ENCODE measurements at regions not wholly inside any gene's neighbourhood (a gene's known extent, or its start where the extent isn't known, plus 50 kb on each side); places are given as distances from the start of the nearest gene placed in this dataset.

DNA sequence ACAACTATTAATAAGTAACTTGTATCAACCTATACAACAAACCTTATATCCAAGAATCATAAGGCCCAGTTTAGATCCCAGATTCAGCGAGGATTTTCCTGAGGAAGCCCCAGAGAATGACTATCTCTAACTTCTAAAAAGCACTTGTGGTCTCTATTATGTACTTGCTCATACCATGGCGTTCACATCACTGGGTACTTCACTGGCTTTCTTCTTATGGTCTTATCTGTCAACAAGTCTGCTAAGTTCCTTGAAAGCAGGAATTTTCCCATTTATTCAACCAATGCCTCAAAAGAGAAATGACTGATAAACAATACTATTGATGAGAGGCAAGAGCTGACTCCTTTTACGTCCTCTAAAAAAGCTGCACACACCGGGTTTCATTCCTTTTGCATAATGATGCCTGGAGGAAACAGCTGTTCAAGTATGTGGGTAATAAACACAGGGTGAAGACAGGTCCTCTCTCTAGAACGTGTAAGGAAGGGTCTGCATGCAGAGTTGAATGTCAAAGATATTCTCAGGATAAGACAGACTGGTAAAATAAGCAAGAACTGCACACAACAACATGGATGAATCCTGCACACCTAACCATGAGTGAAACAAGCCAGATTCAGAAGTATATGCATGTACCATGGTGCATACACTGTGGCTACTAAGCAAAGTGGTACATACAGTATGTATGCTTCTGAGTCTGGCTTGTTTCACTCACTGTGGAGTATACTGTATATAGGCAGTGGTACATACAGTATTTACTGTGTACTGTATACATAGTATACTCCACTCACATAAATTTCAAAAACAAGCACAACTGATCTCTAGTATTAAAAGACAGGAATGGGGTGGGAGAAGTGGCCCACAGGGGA is 408.7 kb downstream of the SHQ1 start:
- DNase-seq (ENCODE audit: low read depth in 2 of 2, low spot score in 1 of 2) = no peak

DNA sequence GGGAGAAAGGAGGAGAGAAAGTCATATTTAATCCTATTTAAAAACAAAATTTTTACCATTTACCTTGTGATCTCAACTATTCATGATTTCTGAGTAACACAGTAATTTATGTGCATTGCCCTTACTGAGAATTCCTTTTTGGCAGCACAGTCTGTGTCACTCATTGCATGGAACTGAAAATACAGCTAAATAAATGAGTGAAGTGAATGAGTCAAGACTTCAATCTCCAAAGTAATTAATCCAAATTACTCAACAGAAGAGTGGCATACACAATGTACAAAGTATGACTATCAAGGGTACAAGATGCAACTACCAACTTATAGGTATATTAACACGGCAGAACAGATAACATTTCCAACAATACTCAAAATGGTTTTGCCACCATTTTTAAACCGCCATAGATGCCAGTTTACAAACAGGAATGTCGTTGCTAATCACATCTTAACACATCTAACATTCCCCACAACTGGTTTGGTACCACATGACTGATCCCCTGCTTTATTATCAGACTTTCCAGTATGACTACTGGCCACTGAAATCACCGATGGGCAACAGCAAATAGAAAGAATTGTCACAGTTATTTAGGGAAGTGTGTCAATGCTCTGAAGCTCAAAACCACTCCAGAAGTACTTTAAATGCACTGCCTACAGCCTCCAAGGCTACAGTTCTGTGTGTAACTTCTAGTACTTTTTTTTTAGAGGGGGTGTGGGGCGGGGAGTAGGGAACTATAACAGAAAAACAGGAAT is 410.4 kb downstream of the SHQ1 start:
- no peak for DNase-seq (ENCODE audit: low read depth in 2 of 2, low spot score in 1 of 2)

DNA sequence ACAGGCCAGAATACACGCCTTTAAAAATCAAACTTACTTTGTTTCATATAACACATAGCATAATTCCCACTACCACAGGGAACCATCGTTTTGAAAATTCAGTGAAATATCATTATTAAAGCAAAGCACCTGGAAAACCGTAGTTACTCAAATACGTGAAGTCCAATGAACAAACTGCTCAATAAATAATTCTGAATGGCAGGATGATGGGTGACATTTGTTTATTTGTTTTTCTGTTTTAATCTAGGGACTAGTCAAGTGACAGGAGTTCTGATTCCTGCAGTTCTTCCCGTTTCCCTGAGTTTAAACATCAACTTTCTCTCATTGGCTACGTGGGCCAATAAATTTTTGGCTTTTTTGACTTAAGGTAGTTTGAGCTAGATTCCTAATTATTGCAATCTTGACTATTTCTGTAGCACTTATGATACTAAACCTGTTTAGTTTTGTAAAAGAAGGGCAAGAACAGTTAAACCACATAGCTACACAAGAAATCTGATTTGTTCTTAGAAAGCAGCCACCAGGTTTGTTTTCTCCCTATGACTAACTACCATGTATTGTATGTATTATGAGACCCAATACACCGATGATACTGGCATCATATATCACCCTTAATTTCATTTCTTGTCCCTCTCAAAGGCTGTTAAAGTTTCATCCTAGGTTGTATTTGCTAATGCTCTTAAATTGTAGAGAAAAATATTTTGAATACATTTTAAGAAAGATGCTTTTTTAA is 411.2 kb downstream of the SHQ1 start:
- no peak for DNase-seq (ENCODE audit: low read depth in 2 of 2, low spot score in 1 of 2)

DNA sequence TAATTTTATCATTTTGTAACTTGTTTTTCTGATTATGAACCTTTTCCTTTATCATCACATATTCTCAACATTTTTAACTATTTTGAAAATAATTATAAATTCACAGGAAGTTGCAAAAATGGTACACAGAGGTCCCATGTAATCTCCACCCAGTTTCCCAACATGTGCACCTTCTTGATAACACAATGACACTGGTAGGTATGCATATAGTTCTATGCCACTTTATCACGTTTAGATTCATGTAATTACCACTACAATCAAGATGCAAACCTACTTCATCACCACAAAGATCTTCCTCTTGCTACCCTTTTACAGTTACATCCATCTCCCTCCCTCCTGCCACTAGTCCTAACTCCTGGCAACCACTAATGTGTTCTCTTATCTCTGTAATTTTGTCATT is 413.9 kb downstream of the SHQ1 start:
- no peak for DNase-seq (ENCODE audit: low read depth in 2 of 2, low spot score in 1 of 2)

DNA sequence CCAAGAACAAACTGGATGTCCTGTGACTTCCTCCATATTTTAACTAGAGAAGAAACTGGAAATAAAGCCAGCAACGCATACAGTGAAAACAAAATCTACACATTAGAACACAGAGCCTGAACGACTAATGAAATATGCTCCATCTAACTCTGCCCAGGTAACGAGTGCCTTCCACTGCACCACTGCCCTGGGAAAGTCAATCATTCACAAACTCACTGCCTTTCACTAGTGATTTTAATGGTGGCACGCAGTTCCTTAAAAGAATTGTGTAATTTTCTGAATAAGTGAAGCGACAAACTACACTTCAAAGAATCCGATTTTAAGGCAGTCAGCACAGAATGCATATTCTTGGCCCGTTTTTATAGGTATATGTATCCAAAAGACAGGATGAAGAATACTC is 416.0 kb downstream of the SHQ1 start:
- DNase-seq (ENCODE audit: low read depth in 2 of 2, low spot score in 1 of 2) = no peak

DNA sequence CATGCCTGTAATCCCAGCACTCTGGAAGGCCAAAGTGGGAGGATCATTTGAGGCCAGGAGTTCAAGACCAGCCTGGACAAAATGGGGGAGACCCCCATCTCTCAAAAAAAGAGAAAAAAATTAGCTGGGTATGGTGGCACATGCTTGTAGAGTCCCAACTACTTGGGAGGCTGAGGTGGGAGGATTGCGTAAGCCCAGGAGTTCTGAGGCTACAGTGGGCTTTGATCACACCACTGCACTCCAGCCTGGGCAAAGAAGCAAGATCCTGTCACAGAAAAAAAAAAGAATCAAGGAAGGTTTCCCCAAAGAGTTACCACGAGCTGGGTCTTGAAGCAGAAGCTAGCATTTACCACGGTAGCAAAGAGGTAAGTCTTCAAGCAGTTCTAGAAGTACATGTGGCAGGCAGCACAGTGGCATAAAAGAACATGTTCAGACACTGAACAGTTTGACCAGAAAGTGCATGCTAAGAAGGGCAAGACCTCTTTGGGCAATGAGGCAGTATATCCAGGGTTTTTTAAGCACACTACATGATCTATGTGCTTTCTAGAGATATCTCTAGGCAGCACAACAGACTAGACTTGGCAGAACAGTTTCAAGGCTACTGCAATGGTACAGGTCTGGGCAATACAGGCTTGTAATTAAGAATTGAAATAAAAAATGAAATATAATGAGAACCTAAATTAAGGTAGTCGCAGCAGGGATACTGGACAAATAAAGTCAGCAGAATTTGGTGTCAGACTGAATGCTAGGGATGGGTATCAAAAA is 418.5 kb downstream of the SHQ1 start:
- no peak for DNase-seq (ENCODE audit: low read depth in 2 of 2, low spot score in 1 of 2)

DNA sequence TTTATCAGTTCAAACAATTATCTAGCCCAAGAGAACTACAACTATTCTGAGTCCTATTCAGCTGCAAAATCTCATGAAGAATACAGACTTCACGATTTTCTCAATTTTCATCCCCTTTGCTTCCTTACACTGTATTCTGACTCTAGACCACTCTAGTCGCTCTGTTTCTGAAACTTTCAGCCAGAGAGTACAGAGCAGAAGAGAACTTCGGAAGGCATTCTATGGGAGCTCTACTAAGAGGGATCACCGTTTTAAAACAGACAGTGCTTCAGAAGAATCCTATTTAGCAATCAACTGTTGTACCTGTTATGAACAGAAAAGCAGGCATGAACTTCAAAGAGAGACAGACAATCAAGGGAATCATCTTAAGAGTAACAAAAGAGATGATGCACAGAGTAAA is 419.4 kb downstream of the SHQ1 start:
- DNase-seq (ENCODE audit: low read depth in 2 of 2, low spot score in 1 of 2) = no peak

DNA sequence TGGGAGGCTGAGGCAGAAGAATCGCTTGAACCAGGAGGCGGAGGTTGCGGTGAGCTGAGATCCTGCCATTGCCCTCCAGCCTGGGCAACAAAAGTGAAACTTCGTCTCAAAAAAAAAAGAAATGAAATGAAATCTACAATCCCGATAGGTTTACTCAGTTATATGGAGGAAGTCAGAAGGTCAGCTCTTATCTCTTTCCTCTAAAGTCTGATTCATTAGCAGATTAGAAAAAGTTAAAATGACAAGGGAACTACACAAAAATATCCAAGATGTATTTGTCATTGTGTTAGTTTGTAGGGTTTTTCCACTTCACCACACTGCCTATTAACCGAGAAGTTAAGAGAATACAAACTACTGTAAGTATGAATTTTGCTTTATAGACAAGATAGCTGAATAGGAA is 420.6 kb downstream of the SHQ1 start:
- no peak for DNase-seq (ENCODE audit: low read depth in 2 of 2, low spot score in 1 of 2)

DNA sequence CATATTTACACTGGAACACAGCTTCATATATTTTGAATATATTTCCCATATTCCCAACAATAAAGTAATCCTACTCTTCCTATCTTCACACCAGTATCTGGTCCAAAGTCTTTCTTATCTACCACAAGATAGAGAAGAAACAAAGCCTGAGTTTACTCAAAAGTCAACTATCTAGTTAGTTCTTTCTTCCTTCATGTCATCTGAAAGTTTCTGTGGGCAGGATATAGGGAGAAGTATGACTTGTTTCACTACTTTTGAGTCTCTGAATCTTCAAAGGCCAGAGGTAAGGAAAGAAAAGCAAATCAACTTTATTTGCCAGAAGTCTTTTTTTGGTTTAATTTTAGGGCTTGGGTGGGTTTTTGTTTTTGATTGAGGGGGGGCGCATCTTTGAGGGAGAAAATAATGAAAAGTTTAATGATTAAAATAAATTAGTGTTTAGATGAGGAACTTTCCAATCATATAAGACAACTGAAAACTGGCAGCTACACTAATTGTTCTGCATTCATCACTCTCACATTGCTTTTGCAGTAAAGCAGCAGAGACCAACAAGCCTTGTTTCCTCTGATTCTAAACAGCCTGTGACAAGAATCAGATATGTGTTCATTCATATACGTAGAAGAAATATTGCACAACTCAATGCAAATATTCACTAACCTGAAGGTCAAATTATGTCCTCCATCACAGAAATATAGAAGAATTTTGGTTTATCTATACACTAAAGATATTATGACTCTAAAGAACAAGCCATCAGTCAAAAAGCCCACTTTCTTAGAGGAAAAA is 421.4 kb downstream of the SHQ1 start:
- DNase-seq (ENCODE audit: low read depth in 2 of 2, low spot score in 1 of 2) = no peak

DNA sequence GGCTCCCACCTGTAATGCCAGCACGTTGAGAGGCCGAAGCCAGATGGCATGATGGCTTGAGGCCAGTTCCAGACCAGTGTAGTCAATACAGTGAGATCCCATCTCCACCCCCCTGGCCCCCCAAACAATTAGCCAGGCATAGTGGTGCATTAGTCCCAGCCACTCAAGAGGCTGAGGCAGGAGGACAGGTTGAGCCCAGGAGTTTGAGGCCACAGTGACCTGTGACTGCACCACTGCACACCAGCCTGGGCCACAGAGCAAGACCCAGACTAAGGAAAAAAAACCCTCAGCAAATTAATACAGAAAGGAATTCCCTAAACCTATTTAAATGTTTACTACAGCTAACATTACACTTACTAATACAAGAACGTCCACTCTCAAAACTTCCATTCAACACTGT is 424.6 kb downstream of the SHQ1 start:
- no peak for DNase-seq (ENCODE audit: low read depth in 2 of 2, low spot score in 1 of 2)

DNA sequence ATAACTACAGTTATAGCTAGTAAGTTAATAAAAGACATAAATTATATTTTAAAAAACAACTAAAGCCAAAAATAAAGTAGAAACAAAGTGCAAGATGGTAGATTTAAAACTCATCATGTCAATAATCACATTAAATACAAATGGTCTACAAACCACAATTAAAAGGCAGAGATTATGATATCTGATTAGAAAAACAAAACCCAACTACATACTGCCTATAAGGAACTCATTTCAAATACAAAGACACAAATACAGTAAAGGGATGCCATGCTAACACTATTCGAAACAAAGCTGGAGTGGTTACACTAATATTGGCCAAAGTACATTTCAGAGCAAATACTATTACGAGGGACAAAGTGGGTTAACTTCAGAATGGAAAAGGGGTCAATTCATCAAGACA is 426.5 kb downstream of the SHQ1 start:
- DNase-seq (ENCODE audit: low read depth in 2 of 2, low spot score in 1 of 2) = no peak

DNA sequence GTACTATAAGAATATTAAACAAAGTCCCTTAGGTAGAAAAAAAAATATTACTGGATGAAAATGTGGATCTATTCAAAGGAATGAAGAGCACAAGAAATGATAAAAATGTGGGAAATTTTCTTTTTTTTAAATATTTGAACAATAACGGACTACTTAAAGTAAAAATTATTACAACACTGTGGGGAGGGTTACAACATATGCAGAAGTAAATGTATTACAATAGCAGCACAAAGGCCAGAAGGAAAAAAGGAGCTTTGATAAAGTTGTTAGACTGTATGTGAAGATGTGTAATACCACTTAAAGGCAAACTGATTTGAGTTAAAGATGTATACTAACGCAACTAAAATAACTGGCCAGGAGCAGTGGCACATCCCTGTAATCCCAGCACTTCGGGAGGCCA is 427.1 kb downstream of the SHQ1 start:
- DNase-seq (ENCODE audit: low read depth in 2 of 2, low spot score in 1 of 2) = no peak

DNA sequence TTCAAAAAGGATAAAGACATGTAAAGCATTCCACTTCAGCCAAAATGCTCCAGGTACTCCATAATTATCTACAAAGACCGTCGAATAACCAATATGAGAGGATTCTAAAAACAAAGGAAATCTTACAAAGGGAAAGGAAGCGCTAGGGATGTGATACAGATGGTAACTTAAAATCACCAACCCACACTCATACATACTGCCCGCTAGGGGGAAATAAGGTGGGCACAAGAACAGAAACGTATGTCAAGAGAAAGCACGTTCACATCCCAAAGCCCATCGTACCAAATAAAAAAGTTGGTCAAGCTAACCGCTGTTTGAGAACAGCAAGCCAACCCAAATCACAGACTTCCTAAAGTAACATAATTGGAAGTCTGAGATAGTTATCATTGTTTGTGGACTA is 429.4 kb downstream of the SHQ1 start:
- DNase-seq (ENCODE audit: low read depth in 2 of 2, low spot score in 1 of 2) = no peak

DNA sequence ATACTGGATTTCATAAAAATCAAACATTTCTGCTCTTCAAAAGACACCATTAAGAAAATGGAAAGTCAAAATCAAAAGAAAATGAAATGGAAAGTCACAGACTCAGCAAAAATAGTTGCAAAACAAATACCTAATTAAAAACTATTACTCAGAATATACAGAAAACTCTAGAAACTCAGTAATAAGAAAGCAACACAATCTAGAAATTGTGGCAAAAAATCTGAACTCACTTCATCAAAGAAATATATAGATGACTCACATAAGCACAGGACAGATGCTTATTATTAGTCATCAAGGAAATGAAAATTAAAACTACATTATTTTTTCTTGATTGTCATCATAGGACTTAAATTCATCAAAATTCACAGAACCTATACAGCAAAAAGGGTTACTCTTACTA is 430.0 kb downstream of the SHQ1 start:
- DNase-seq (ENCODE audit: low read depth in 2 of 2, low spot score in 1 of 2) = no peak

DNA sequence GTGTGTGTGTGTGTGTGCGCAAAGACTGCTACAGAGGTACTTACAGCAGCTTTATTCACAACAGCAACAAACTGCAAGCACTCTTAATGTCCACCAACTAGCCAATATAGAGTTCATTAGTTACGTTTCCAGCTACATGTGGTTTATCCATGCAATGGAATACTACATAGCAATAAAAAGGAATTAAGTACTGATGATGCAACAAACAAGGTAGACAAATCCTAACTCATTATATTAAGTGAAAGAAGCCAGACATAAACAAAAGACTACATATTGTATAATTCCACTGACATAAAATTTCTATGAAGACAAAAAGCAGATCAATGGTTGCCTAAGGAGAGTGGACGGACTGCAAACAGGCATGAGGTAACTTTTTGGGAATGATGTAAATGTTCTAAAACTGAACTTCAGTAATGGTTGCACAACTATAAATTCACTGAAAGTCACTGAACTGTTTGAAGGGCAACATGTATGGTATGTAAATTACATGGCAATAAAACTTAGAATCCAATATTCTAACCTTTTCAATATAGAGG is 433.7 kb downstream of the SHQ1 start:
- no peak for DNase-seq (ENCODE audit: low read depth in 2 of 2, low spot score in 1 of 2)

DNA sequence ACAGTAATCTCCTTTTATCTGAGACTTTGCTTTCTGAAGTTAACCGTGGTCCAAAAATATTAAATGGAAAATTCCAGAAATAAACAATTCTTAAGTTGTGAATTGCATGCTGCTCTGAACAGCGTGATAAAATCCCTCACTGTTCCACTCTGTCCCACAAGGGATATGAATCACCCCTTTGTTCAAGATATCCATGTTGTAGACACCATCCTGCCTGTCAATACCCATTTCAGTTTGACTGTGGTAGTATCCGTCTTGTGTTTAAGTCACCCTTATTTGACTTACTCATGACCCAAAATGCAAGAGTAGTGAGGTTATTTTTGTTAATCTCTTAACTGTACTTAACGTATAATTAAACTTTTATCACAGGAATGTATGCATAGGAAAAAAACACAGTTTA is 435.0 kb downstream of the SHQ1 start:
- no peak for DNase-seq (ENCODE audit: low read depth in 2 of 2, low spot score in 1 of 2)

DNA sequence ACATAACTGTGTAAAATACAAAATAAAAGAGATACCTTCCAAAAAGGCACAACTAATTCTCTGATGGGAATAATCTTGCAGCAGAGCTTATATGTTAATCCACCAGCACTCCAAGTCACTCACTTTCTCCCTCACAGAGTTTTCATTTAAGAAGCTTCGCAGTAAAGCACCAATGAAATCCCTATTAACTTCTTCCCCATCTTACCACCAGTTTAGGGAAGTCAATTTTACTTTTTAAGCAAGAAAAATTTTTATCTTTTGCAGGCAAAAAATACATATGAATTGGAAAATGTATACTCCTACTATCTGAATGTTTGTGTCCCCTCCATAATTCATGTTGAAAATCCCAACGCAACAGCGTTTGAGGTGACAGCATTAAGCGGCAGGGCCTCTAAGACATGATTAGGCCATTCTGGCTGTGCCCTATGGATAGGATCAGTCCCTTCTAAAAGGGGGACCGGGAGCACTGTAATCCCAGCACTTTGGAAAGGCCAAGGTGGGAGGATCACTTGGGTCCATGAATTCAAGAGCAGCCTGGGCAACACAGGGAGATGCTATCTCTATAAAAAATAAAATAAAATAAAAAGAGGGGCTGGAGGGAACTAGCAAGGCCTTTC is 435.8 kb downstream of the SHQ1 start:
- DNase-seq (ENCODE audit: low read depth in 2 of 2, low spot score in 1 of 2) = no peak

DNA sequence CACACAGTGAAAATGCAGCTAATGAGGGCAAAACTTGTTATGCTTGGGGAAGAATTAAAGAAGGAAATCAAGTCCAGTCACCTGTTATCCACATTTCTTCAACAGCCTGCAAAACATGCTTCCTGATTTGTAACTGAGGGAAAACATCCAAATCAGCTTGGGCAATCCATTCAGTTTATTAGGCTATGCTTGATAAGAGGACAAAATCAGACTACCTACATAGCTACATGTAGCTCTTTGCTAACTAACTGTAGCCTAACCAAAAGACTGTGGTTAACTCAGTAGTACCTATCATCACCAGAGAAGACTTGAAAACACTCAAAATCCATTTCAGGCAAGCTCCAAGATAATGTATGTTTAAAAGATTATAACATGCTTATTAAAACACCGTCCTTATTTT is 436.4 kb downstream of the SHQ1 start:
- no peak for DNase-seq (ENCODE audit: low read depth in 2 of 2, low spot score in 1 of 2)

DNA sequence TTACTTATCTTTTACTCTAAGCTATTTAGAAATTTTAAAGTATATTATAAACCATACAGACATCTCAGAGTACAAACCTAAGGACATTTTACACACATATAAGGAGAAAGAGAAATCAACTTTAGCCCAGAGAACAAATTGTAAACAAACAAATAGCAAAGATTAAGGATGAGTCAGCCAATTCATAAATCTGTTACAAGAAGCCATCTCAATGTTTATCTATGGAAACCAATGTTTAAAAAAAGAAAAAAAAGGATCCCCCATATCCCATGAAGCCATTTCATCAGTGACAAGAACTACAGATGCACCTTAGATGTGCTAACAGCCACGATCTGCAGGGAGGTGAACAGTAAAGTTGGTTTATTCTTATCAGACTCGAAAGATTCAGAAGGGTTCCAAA is 437.1 kb downstream of the SHQ1 start:
- no peak for DNase-seq (ENCODE audit: low read depth in 2 of 2, low spot score in 1 of 2)

All from stimulated activated CD8-positive, alpha-beta memory T cell treated with anti-CD3 and anti-CD28 coated beads, Interleukin-4, amount 100 ng/mL, for 1 hour (primary cell).